ENCODE measurements at regions not wholly inside any gene's neighbourhood (a gene's known extent, or its start where the extent isn't known, plus 50 kb on each side); places are given as distances from the start of the nearest gene placed in this dataset.
"Not testable (repeated sequence)": the region's sequence is repeated elsewhere in the genome, so short reads cannot be mapped to it uniquely, and the experiment has no call there.

DNA sequence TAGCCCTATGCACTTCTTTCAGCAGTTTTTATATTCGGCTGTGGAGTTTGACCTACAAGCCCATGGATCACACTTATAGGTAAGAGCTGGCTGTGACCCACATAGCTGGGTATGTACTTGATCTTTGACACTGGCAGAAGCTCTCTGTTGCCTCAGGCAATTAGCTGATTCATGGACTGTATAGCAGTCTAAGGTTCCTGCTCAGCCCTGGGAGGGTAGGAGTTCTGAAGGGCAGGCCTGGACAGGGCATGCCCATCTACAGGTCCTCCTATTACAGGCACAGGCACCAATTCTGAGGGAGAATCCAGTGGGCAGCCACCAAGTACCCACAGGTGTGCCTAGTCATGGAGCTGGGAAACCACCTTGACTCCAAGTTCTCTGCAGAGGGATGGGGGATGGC is 301.8 kb upstream of the GALNT5 start:
- no peak for DNase-seq

DNA sequence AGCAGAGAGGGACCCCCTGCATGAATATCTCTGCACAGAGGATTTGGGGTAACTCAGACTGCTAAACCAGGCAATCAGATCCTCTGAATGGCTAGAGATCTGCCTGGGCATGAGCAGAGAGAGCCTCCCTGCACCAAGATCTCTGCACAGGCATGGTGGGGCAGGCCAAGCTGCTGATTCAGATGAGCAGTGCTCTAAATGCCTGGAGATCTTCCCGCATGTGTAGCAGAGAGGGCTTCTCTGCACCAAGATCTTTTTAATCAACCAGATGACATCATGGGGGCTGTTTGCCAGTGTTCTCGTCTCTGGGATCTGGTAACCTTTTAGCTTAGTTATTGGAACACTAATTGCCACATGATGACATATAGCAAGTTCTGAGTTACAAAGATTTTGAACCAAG is 301.3 kb upstream of the GALNT5 start:
- no peak for DNase-seq

DNA sequence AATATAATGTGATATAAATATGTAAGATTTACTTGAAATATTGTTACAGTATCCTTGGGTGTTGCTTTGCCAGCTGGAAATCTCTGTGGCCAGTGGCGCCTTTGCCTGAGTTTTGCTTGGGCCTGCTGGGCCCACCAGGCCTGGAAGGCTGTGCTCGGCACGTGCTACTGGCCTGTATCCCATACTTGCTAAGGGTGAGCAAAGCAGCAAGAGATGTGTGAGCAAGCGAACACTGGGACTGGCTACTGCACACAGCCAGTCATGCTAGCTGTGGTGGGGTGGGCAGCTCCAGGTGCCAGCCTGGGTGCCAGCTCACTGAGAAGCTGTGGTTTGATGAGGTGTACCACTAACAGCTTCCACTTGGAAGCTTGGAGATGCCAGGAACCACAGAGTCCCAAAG is 299.1 kb upstream of the GALNT5 start:
- DNase-seq: no peak

DNA sequence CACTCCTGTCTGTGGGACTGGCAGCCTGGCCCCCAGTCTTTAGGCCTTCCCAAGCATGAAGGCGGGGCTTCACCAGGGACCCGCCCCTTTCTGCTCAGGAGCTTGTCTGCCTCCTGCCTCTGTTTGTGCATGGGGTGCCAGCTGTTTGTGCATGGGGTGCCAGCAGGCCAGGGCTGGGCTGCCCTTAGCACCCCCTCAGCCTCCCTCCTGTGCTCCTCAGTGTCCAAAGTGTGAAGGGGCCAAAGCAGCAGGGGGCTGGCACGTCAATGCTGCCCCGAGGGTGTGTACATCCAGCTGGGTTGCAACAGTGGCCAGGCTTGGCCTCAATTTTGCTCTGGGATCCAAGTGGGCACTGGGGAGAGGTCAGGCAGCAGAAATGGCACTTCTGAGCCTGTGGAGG is 298.0 kb upstream of the GALNT5 start:
- no peak for DNase-seq

DNA sequence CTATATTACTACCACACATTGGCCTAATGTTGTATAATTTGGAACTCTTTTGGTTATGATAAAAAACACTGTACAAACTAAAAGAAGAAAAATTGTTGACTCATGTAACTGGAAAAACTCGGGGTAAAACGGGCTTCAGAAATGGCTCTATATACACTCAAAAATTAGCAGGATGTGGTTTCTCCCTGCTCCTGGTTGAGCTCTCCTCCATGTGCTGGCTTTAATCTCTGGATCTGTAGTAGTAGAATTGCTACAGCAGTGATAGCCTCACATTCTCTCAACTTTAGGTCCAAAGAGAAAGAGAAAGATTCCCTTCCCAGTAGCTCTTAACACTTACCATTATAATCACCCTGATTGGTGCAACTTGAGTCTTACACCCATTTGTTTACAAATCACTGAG is 274.9 kb upstream of the GALNT5 start:
- no peak for DNase-seq

DNA sequence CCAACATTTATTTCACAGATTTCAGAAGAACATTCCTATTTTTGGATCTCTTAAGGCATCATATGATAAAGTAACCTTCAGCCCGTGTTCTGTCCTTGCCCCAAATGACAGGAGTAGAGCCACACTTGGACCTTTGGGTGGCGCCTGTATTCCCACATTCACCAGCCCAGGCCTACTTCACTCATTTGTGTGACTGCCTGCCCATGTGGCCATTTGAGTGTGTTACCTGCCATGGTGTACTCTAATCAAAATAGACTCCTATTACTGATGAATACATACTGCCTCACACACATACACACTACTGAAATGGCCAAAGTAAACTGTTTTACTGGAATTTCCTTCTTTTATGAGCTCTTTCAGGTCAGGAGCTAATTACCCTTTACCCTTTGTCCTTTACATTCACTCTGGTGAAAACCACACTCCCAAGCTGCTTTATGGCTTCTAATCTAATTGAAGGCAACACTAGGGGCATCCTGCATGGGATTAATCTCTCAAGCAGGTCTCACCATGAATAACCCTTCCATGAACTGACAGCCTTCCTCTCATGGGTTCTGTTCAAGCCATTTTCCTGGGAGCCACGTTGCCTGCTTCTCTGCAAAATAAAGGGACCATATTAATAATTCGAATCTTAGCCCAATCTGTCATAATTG is 271.0 kb upstream of the GALNT5 start:
- DNase-seq: no peak

DNA sequence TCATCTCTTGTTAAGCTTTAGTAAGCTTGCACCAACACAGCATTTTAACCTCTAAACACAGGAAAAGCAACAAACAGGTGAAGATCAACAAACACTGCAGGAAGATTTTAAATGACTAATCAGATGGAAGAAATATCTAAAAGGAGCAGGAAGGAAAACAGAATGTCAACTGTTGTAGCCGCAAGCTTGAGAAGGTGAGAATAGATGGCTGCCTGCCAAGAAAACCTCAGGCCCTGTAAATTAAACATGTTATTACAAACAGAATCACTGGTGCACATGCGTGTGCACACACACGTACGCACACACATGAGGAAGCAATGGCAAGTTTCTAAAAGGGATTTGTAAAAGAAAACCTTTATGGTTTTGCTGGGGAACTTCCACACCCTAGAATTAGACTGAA is 257.8 kb upstream of the GALNT5 start:
- DNase-seq: no peak

DNA sequence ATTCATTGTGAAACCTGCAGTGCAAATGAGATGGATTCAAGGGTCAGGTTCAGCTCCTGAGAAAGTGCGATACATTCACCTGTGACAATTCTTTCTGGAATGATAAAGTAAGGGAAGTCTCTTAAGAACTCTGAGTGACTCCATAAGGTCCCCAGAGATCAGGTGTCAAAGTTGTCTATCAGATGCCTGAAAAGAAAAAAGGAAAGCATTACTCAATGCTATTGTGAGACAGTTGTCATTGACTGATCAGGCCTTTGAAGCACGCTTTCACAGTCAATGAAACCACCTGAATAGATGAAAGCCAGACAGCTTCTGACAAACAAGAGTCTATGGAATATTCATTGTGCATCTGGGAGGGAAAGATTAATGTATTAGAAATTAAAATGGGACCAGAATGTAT is 252.7 kb upstream of the GALNT5 start:
- no peak for DNase-seq

DNA sequence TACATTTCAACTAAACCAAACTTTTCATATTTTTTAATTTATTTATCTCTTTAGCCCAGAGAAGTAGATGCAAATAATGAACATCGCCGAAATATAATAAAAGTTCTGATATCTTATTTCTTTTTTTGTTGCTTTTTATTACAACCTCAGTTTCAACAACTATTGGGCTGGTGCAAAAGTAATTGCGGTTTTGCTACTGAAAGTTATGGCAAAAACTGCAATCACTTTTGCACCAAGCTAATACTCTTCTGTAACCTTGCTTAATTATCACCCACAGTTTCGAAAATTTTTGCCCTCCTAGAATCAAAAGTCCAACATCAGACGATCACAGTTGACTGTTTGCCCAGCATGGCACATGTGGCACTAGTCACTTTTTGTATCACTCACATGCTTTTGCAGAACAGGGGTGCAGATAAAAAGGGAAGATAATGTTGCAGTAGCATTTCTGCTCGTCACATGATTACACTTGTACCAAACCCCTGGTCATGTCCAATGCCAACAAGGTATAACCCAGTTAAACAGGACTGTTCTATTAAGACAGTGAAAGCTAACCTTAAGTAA is 242.4 kb upstream of the GALNT5 start:
- no peak for DNase-seq

DNA sequence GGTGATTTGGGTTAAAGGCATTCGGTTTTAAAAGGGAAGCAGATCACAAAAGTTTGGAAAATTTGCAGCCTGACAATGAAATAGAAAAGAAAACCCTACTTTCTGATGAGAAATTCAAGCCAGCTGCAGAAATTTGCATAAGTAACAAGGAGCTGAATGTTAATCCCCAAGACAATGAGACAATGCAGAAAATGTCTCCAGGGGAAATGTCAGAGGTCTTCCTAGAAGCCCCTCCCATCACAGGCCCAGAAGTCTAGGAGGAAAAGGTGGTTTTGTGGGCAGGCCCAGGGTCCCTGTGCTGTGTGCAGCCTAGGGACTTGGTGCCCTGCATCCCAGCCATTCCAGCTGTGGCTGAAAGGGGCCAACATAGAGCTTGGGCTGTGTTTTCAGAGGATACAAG is 234.2 kb upstream of the GALNT5 start:
- not testable (repeated sequence) for DNase-seq

DNA sequence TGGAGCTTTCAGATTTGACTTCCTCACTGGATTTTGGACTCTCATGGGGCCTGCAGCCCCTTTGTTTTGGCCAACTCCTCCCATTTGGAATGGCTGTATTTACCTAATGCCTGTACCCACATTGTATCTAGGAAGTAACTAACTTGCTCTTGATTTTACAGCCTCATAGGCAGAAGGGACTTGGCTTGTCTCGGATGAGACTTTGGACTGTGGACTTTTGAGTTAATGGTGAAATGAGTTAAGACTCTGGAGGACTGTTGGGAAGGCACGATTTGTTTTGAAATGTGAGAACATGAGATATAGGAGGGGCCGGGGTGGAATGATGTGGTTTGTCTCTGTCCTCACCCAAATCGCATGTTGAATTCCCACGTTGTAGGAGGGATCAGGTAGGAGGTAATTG is 233.4 kb upstream of the GALNT5 start:
- DNase-seq: no peak

DNA sequence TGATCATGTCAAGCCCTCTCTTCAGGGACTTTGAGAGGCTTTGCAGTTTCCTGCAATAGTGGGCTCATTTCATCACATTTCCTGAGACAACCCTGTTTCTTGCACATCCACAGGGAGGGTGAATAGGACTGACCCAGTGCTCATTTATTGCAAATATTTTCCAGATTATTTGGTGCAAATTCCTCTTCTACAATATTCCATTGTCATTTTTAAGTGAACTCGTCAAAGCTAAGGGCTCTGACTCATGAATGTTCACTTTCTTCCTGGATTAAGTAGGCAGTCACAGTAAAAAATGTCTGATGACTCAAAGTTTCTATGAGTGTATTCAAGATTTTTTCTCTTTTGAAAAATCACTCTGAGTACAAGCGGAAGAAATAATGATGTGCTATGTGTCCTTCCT is 225.5 kb upstream of the GALNT5 start:
- no peak for DNase-seq

DNA sequence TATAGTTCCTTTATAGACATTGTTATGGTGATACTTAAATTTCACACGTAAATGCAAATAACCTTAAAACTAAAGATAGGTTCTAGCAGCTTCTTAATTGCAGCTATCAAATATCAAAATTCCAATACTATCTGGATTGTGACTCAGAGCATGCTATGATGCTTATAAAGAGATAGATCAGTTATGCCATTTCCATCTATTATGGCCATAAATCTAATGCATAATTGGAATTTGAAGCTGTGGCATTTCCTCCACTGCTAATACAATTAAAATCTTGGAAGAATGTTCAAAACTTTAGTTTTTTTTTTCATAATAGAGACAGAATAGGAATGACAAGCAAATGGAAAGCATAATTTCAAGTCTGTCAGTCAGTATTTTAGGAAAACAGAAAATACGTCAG is 220.8 kb upstream of the GALNT5 start:
- no peak for DNase-seq

DNA sequence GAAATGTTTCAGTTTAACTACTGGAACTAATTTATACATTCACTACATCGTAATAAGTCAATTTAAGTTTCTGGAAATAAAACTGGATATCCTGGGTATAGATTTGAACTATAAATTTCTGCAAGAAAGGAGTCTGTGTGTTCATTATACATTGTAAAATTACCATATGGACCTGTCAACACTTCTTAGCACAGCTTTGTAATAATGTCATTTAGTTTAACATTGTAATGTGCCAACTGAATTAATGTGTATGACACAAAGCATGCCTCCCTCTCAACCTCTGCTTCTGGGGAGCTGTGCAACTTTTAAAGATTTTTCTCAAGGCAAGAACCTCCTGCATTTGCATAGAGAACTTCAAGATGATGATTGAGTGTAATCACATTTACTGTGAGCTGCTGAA is 213.7 kb upstream of the GALNT5 start:
- no peak for DNase-seq

DNA sequence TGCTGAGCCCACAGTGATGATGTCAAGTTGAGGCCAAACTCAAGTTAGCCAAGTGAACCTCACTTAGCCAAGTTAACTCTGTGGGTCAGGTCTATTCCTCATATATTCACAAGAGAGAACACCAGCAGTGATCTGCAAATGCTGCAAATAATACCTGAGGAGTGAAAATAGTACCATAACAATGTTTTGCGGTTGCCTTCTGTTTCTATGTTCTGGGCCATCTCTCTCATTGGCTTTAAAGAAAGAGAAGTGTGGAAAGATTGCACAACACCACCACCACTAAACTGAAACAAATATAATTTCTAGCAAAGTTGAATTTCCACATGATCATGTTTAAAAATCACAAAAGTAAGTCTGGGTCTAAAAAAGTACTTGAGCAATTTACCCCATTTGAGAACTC is 211.1 kb upstream of the GALNT5 start:
- no peak for DNase-seq

DNA sequence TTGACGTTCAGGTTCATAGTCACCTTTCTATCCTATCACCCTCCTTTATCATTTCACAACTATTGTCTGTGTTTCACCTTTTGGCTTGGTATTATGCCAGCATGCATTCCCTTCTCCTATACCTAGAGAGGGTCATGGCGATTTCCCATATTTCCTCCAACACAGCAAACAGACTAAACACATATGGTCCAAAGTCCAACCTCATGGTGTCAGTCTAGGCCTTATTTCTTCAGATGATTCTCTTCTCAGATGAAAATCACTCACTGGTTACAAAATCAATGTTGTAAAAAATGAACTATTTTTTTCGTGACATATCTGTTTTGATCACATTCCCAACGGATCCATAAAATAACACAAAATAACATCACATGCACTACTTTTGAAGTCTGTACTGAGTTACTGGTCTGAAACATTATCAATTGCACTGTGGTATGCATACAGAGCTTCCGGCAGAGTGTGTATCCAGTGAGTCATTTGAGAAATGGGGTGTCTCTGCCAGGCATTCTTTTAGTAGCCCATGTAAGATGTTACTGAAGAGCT is 204.8 kb upstream of the GALNT5 start:
- DNase-seq: no peak

DNA sequence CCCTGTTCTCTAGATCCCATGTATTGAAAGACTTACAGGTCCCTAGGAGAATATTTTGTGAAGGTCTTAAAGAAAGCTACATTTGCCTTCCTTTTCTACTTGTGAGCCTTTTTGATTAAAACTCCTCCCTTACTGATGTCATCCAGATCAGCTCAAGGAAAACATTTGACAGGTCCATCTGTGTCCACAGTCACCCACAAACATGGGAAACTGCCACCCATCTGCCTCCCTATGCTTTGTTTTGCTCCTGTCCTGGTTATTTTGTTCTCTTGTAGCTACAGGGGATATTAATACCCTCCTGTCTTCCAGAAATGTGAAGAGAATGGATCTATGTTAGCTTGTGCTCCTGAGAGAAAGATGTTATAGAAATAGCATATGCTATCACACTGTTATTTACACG is 203.6 kb upstream of the GALNT5 start:
- no peak for DNase-seq

DNA sequence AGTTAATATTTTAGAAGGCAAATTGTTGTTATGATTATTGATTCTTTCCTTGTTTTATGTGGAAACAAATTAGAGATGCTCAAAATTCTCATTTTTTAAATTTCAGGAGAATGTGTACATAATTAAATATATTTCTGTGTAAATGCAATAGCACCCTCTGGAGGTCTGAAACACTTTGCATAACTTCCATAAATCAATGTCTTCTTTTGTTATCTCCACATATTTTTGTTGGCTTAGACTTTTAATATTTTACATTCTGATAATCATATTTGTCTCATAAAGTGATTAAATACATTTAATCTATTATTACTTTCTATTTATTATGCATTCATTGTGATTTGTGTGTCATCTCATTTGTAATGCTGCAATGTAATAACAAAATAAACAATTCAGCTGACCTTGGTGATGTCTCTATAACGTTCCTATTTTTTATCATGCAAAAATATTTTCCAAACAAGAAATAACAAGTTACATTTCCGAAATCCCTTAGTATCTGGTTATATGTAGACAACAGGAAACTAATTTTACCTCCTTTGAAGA is 201.8 kb upstream of the GALNT5 start:
- peak in 1 of 2 experiments; percentile 58 for DNase-seq

DNA sequence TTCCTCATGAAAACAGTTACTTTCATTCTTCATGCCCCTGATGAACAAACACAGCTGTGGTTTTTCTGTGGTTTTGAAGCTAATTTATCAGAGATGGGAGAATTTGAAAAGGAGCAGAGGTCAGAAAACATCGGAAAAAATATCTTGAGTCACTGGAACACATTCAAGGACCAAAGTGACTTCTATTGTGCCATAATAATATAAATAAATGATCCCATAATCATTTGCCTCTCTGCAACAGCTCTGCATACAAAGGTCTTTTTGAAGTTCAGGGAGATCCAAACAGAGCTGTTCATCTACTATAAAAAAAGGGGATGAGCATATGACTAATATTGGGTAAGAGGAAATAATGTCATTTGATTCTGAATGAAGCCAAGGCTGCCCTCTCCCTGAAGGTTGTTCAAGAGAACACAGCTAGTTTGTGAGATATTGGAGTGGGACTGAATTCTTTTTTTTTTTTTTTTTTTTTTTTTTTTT is 201.3 kb upstream of the GALNT5 start:
- DNase-seq: no peak

DNA sequence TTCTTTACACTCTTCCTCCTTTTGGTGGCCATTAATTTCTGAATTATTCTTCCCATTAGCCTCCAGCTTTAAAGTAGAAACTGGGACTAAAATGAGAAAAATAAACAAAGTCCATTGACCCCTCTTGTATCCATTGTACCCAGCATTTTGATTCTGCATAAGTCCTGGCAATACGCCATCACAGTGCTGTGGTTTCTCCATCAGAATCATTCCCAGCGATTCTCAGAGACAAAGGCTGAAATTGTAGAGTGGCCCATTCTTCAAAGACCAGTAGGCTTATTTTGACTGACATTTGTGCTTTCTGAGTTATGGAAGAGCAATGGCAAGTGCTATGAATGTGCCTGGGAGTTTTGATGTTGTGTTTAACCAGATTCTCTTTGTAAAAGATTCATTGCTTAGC is 199.3 kb upstream of the GALNT5 start:
- DNase-seq: no peak

DNA sequence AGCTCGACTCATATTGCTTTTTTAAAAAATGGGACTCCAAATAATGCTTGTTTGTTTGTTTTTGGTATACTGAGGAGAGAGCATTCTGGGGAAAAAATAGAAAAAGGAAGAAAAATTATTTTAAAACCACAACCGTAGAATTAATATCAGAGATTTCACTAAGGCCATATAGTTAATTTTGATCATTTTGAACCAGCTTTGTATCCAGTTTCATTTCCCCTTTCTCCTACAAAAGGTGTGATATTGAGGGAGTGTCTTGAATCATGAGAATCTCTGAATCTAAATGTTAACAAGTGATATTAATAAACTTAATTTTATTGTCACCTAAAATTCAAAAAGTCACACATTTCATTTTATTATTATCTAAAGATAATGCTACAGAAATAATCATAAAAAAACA is 198.5 kb upstream of the GALNT5 start:
- no peak for DNase-seq

DNA sequence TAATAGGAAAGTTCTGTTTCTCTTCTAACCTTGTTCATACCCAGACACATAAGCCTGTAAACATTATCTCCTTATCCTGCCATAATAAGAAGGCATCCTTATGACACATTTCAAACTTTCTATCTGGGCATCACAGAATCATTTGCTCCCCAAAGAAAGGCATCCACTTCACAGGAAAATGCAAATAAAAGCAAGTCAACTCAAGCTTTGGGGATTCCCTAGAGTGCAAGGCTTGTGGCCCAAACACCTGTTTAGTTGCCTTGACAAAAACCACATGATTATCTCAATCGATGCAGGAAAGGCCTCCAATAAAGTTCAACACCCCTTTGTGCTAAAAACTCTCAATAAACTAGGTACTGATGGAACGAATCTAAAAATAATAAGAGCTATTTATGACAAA is 195.7 kb upstream of the GALNT5 start:
- no peak for DNase-seq

DNA sequence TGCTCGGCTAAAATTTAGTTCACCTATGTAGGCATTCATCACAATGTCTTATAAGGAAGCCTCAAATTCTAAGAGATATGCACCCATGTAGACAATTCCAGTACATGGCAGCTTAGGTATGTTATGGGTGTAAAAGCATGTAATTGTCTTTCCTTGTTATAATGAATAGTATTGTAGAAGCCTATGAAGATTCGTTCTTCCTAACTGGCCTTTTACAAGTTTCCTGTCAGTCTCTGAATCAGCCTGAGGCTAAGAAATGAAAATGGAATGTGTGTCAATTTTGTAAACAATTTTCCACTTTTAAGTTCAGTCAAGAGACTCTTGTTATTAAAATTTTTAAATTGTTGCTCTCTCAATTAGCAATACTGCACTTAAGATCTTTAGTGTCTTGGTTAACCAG is 189.9 kb upstream of the GALNT5 start:
- DNase-seq: no peak

DNA sequence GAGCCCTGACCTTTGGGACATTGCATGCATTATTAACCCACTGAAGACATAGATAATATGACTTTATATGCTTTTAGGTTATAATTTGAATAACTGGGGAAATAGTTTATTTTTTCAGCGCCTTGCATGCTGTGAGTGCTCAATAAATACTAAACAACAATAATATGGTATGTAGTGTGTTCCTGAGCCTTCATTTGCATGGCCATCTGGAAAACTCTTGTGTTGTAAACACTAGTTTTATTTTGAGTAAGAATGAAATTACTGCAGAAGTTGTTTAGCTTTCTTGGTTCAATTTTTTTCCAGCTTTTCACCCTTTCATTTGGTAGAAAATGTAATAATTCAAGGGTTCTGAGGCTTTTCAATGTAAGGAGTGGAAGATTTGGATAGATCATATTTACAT is 189.3 kb upstream of the GALNT5 start:
- no peak for DNase-seq

DNA sequence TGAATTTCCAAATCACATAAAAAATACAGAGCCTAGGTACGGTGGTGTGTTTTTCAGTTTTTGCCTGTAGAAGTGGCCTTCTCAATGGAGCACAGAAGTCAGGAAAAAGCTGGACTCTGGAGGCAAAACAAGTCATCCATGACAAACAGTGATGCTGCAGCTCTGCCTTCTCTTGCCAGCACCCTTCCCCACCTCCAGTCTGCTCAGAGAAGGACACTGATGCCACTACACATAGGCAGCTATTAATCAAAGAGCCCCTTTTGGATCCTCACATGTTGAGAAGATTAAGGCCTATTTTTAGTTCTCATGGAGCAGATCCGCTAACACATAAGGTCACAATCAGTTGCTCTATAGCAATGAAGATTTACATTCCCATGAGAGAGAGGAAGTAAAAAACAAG is 181.6 kb upstream of the GALNT5 start:
- no peak for DNase-seq
